Mesendoderm (in vitro differentiated cells): ENCODE measurements at regions not wholly inside any gene's neighbourhood (a gene's known extent, or its start where the extent isn't known, plus 50 kb on each side); places are given as distances from the start of the nearest gene placed in this dataset.

Experiments
- DNase-seq: peaks from one replicate; pipeline ENCODE4 v3.0.0; 2013
- H2AK5ac ChIP-seq: 2 replicates; pipeline ENCODE4 v1.6.1; 2013; ENCODE audit warnings: low read length, inconsistent platforms
- H2BK120ac ChIP-seq: 2 replicates; pipeline ENCODE4 v1.6.1; 2013; ENCODE audit warnings: low read depth, mild to moderate bottlenecking, low read length, moderate library complexity, mixed read lengths
- H2BK15ac ChIP-seq: replicated peaks from 2 replicates; pipeline ENCODE4 v1.6.1; 2013; ENCODE audit warnings: low read depth, mild to moderate bottlenecking, moderate library complexity
- H2BK5ac ChIP-seq: 2 replicates; pipeline ENCODE4 v1.6.1; 2013; ENCODE audit warnings: low read length, inconsistent platforms
- H3K18ac ChIP-seq: 2 replicates; pipeline ENCODE4 v1.6.1; 2013; ENCODE audit warnings: mild to moderate bottlenecking, low read length, mixed read lengths
- H3K23ac ChIP-seq: one replicate; pipeline ENCODE4 v1.6.1; 2013; ENCODE audit warnings: low read length
- H3K27ac ChIP-seq: 2 replicates; pipeline ENCODE4 v1.5.1; 2013; ENCODE audit warnings: low read depth, mild to moderate bottlenecking, inconsistent platforms, low read length, moderate library complexity
- H3K27me3 ChIP-seq: 2 replicates; pipeline ENCODE4 v1.6.1; 2013; ENCODE audit warnings: low read length, control low read depth, mild to moderate bottlenecking, inconsistent platforms; ENCODE audit not compliant: insufficient read depth, poor library complexity
- H3K36me3 ChIP-seq: 2 replicates; pipeline ENCODE4 v1.6.1; 2013; ENCODE audit warnings: low read length, inconsistent platforms; ENCODE audit not compliant: control insufficient read depth, insufficient read depth
- H3K4ac ChIP-seq: one replicate; pipeline ENCODE4 v1.6.1; 2013; ENCODE audit warnings: low read depth, mild to moderate bottlenecking, low read length, moderate library complexity
- H3K4me1 ChIP-seq: 2 replicates; pipeline ENCODE4 v1.6.1; 2013; ENCODE audit warnings: low read depth, low read length, inconsistent platforms; ENCODE audit not compliant: control insufficient read depth
- H3K4me2 ChIP-seq: 2 replicates; pipeline ENCODE4 v1.6.1; 2013; ENCODE audit warnings: low read length
- H3K4me3 ChIP-seq: 2 replicates; pipeline ENCODE4 v1.5.1; 2013; ENCODE audit warnings: mild to moderate bottlenecking, low read length
- H3K56ac ChIP-seq: one replicate; pipeline ENCODE4 v1.6.1; 2013; ENCODE audit warnings: low read length
- H3K79me1 ChIP-seq: 2 replicates; pipeline ENCODE4 v1.6.1; 2013; ENCODE audit warnings: low read length, inconsistent platforms
- H3K79me2 ChIP-seq: 2 replicates; pipeline ENCODE4 v1.6.1; 2013; ENCODE audit warnings: mild to moderate bottlenecking, low read length; ENCODE audit not compliant: control insufficient read depth, insufficient read depth
- H3K9ac ChIP-seq: 2 replicates; pipeline ENCODE4 v1.6.1; 2013; ENCODE audit warnings: low read length, inconsistent platforms
- H4K5ac ChIP-seq: one replicate; pipeline ENCODE4 v1.6.1; 2013; ENCODE audit warnings: low read length
- H4K8ac ChIP-seq: one replicate; pipeline ENCODE4 v1.6.1; 2013; ENCODE audit warnings: low read depth, mild to moderate bottlenecking, control low read depth, low read length, moderate library complexity
- WGBS: extraction: QIAGEN DNeasy Blood & Tissue Kit; methylation state at CpG from one replicate; pipeline ENCODE4 v1.1.7; 2013; ENCODE audit warnings: low lambda C conversion rate, missing lambda C conversion rate; ENCODE audit not compliant: insufficient coverage; ENCODE audit errors: extremely low coverage; 5-methylcytosine and 5-hydroxymethylcytosine counted together

DNA sequence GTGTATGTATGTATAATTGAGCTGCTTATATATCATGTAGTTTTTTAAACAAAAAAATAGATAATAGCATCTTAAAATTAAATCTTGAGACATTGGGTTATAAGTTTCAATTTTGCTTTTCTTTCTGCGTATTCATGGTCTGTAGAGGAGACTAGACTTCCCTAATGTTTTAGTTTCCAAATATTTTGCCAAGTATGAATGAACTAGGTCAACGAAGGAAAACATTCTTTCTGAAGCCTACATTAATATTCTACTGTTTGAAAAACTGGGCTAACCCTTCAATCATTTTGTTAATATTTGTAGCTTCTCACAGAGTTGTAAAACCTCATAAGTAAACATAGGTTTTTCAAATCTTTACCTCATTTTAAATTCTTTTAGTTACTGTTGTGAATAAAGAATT is 592.7 kb downstream of the USP25 start:
- Histone ChIP-seq H3K4me2 (no peak overlapping the region), H4K5ac (no peak overlapping the region), H3K56ac (no peak overlapping the region), H3K4ac (no peak overlapping the region), H2AK5ac (no peak overlapping the region), H3K18ac (no peak overlapping the region), H3K4me1 (no peaks in the 10 kb centered on the region), H3K79me1 (no peaks in the 10 kb centered on the region), H3K4me3 (no peak overlapping the region), H3K36me3 (no peaks in the 10 kb centered on the region), H3K23ac (no peak overlapping the region), H3K9ac (no peak overlapping the region), H4K8ac (no peak overlapping the region), H3K27ac (no peak overlapping the region), H2BK15ac (no peak overlapping the region), H2BK120ac (no peak overlapping the region), H3K27me3 (no peaks in the 10 kb centered on the region), H3K79me2 (no peaks in the 10 kb centered on the region), H2BK5ac (no peak overlapping the region)
- no peak for DNase-seq
- WGBS = no CpG with 5 or more reads among the region's 2 CpGs

DNA sequence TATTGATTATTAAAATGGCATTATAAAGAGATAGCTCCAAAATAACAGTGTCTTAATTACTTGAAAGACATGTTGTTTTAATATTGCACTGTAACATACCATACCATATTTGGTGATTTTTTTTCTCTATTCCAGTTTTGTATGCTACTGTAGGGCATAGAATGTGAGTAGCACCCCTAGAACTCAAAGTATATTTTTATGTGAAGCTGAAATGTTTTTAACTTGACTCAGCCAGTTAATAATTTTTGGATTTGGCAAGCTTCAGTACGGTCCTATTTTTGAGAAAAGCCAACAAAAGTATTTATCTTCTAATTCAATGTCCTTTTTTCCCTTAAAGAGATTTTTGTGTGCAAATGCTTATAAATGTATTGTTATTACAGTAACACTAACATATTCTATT is 593.8 kb downstream of the USP25 start:
- Histone ChIP-seq H3K18ac (no peak overlapping the region), H3K4me3 (no peak overlapping the region), H3K27me3 (no peaks in the 10 kb centered on the region), H2BK15ac (no peak overlapping the region), H2BK120ac (no peak overlapping the region), H3K4ac (no peak overlapping the region), H3K79me1 (no peaks in the 10 kb centered on the region), H3K56ac (no peak overlapping the region), H3K27ac (no peak overlapping the region), H3K4me1 (no peaks in the 10 kb centered on the region), H2AK5ac (no peak overlapping the region), H4K8ac (no peak overlapping the region), H3K9ac (no peak overlapping the region), H3K79me2 (no peaks in the 10 kb centered on the region), H3K4me2 (no peak overlapping the region), H3K23ac (no peak overlapping the region), H2BK5ac (no peak overlapping the region), H3K36me3 (no peaks in the 10 kb centered on the region), H4K5ac (no peak overlapping the region)
- DNase-seq = no peak
- no CpG with 5 or more reads among the region's 1 CpG for WGBS

DNA sequence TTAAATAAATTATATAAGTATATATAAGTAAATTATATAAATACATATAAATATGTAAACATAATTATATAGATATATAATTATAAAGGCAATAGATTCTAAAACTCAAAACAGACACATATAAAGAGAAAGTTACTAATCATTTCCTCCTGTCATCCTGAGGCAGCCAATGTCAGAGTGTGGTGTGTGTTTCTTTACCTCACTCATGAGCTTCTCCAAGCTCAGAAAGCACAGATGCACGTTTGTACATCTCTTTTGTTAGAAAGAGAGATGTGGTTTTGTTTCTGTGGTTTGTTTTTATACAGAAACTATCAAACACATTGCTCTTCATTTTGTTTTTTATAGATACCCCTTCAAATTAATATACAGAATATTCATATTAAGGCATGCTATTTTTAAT is 594.8 kb downstream of the USP25 start:
- H2BK120ac ChIP-seq = no peak overlapping the region
- no peaks in the 10 kb centered on the region for H3K36me3 ChIP-seq
- no CpG with 5 or more reads among the region's 1 CpG for WGBS
- H2AK5ac ChIP-seq = no peak overlapping the region
- H2BK15ac ChIP-seq = no peak overlapping the region
- no peak overlapping the region for H3K27ac ChIP-seq
- H3K79me1 ChIP-seq = no peaks in the 10 kb centered on the region
- H3K4me2 ChIP-seq = no peak overlapping the region
- no peaks in the 10 kb centered on the region for H3K27me3 ChIP-seq
- H3K79me2 ChIP-seq = no peaks in the 10 kb centered on the region
- no peak overlapping the region for H4K8ac ChIP-seq
- no peak overlapping the region for H3K18ac ChIP-seq
- no peaks in the 10 kb centered on the region for H3K4me1 ChIP-seq
- no peak overlapping the region for H3K56ac ChIP-seq
- no peak overlapping the region for H4K5ac ChIP-seq
- H3K4ac ChIP-seq = no peak overlapping the region
- H3K4me3 ChIP-seq = no peak overlapping the region
- no peak overlapping the region for H3K9ac ChIP-seq
- no peak overlapping the region for H3K23ac ChIP-seq
- no peak for DNase-seq
- H2BK5ac ChIP-seq = no peak overlapping the region

DNA sequence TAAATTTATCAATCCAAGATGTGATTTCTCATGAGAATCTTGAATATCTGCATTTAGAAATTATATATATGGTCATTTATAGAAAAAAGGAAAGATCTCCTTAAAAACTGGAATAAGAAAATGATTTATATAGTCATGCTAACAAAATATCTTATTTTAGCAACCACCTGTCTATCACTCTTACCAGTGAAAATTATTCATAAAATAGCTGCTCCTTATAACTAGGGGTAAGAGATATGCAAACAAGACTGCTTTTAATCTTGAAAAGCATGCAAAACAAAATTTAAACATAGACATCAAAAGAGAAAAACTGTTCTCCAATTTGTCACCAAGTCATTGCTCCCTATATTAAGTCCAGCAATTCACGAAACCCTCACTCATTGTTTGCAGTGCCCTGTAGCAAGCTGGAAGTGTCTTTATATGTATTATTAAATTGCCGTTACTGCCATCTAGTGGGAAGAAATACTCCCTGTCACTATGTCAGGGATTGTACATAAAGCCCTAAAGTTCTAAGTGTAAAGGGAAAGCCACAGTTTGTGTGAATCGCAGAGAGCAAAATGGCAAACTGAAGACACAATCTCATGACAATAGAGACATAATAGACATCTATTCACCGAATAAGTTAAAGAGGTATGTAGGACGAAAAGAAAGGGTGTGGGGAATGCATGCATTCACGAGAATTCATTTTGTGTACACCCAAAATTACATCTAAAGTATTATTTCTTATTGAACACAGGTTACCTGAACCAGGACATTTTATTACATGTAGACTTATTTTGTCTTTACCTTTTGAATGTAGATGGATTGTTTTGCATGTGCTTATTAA is 600.5 kb downstream of the USP25 start:
- Histone ChIP-seq H2AK5ac (no peak overlapping the region), H3K4me1 (no peaks in the 10 kb centered on the region), H4K5ac (no peak overlapping the region), H2BK15ac (no peak overlapping the region), H3K9ac (no peak overlapping the region), H3K27ac (no peak overlapping the region), H2BK5ac (no peak overlapping the region), H3K4ac (no peak overlapping the region), H3K36me3 (no peaks in the 10 kb centered on the region), H3K4me3 (no peak overlapping the region), H3K79me2 (no peaks in the 10 kb centered on the region), H3K23ac (no peak overlapping the region), H4K8ac (no peak overlapping the region), H3K56ac (no peak overlapping the region), H3K4me2 (no peak overlapping the region), H2BK120ac (no peak overlapping the region), H3K79me1 (no peaks in the 10 kb centered on the region), H3K18ac (no peak overlapping the region), H3K27me3 (no peaks in the 10 kb centered on the region)
- WGBS = no CpG with 5 or more reads among the region's 6 CpGs
- DNase-seq = peak; percentile 81

DNA sequence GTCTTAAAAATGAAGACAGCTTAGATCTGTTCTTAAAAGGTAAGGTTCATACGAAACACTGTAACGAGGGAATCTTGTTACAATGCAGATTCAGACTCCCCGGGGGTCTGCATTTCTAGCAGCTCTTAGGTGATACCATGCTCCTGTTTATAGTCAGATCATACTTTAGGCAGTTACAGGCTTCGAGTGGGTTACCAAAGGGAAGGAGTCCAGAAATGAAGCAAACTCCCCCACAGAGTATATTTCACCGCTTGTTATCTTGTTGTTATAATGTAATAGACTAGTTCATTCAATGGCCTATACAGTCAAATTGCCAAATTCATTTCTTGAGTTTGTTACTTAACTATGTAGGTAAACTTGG is 601.1 kb downstream of the USP25 start:
- Histone ChIP-seq H2BK15ac (no peak overlapping the region), H3K23ac (no peak overlapping the region), H3K4me1 (no peaks in the 10 kb centered on the region), H3K4ac (no peak overlapping the region), H2BK120ac (no peak overlapping the region), H3K36me3 (no peaks in the 10 kb centered on the region), H3K4me2 (no peak overlapping the region), H3K27me3 (no peaks in the 10 kb centered on the region), H3K4me3 (no peak overlapping the region), H3K56ac (no peak overlapping the region), H2BK5ac (no peak overlapping the region), H4K8ac (no peak overlapping the region), H3K9ac (no peak overlapping the region), H3K27ac (no peak overlapping the region), H2AK5ac (no peak overlapping the region), H4K5ac (no peak overlapping the region), H3K18ac (no peak overlapping the region), H3K79me1 (no peaks in the 10 kb centered on the region), H3K79me2 (no peaks in the 10 kb centered on the region)
- WGBS = no CpG with 5 or more reads among the region's 5 CpGs
- DNase-seq = peak; percentile 42

DNA sequence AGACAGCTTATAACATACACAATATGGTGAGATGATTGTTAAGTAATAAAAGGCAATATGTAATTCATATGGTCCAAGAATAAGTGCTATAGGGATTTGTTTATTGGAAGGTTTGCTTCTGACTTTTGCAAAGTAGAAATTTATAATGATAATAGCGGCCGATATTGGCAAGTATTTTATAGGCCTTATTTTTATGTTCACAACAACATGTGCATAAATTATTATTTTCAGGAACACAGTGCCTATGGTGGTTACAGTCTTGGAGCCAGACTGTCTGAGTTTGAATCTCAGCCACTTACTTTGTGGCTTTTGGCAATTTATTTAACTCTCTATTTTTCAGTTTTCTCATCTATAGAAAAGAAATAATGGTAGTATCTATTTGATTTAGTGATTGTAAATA is 607.5 kb downstream of the USP25 start:
- no peak overlapping the region for H3K4me3 ChIP-seq
- no peak overlapping the region for H3K56ac ChIP-seq
- no peak for DNase-seq
- H3K9ac ChIP-seq = no peak overlapping the region
- no peak overlapping the region for H3K23ac ChIP-seq
- no peaks in the 10 kb centered on the region for H3K27me3 ChIP-seq
- no peak overlapping the region for H4K8ac ChIP-seq
- no peak overlapping the region for H2AK5ac ChIP-seq
- H3K79me2 ChIP-seq = no peaks in the 10 kb centered on the region
- H2BK120ac ChIP-seq = no peak overlapping the region
- no peak overlapping the region for H3K4me2 ChIP-seq
- H3K4me1 ChIP-seq = no peaks in the 10 kb centered on the region
- no peak overlapping the region for H4K5ac ChIP-seq
- no peak overlapping the region for H2BK5ac ChIP-seq
- no CpG with 5 or more reads among the region's 2 CpGs for WGBS
- H2BK15ac ChIP-seq = no peak overlapping the region
- H3K27ac ChIP-seq = no peak overlapping the region
- H3K4ac ChIP-seq = no peak overlapping the region
- no peak overlapping the region for H3K18ac ChIP-seq
- H3K36me3 ChIP-seq = no peaks in the 10 kb centered on the region
- H3K79me1 ChIP-seq = no peaks in the 10 kb centered on the region
